GM23338 (cell line): ENCODE measurements at regions not wholly inside any gene's neighbourhood (a gene's known extent, or its start where the extent isn't known, plus 50 kb on each side); places are given as distances from the start of the nearest gene placed in this dataset.

ENCODE experiments used
- ATAC-seq: fragments of 200-7000 bp; cut with Tn5 transposase; 3 replicates; pipeline ENCODE4 v1.9.1; 2020
- DNase-seq: peaks from one replicate; pipeline ENCODE4 v3.0.0-alpha.2; 2015; ENCODE audit warnings: low spot score
- H2AFZ ChIP-seq: fragments of 200-600 bp; sonication (generic); 2 replicates; pipeline ENCODE4 v1.8.0; 2016; ENCODE audit warnings: antibody characterized with exemption, mild to moderate bottlenecking, moderate library complexity
- H3F3A ChIP-seq: fragments of 200-600 bp; sonication (generic); replicated peaks from 2 replicates; pipeline ENCODE4 v1.8.0; 2017; ENCODE audit warnings: antibody characterized with exemption, mixed run types, low read depth
- H3K27ac ChIP-seq: fragments of 200-600 bp; sonication (generic); 2 replicates; pipeline ENCODE4 v1.6.1; 2016; ENCODE audit warnings: low read depth
- H3K27me3 ChIP-seq: fragments of 200-600 bp; sonication (generic); 2 replicates; pipeline ENCODE4 v1.8.0; 2016; ENCODE audit warnings: mild to moderate bottlenecking, mixed run types, moderate library complexity; ENCODE audit not compliant: insufficient read depth
- H3K36me3 ChIP-seq: fragments of 200-600 bp; sonication (generic); 2 replicates; pipeline ENCODE4 v1.8.0; 2016; ENCODE audit warnings: mild to moderate bottlenecking; ENCODE audit not compliant: insufficient read depth
- H3K4me1 ChIP-seq: fragments of 200-600 bp; sonication (generic); 2 replicates; pipeline ENCODE4 v1.8.0; 2016; ENCODE audit warnings: mild to moderate bottlenecking, moderate library complexity; ENCODE audit not compliant: insufficient read depth
- H3K4me2 ChIP-seq: fragments of 200-600 bp; sonication (generic); 2 replicates; pipeline ENCODE4 v1.7.1; 2017; ENCODE audit warnings: mixed run types
- H3K4me3 ChIP-seq: fragments of 200-600 bp; sonication (generic); 2 replicates; pipeline ENCODE4 v1.6.1; 2016; ENCODE audit warnings: mixed run types
- H3K79me2 ChIP-seq: fragments of 200-600 bp; sonication (generic); replicated peaks from 2 replicates; pipeline ENCODE4 v1.8.0; 2017; ENCODE audit warnings: mild to moderate bottlenecking; ENCODE audit not compliant: insufficient read depth
- H3K9me2 ChIP-seq: fragments of 200-600 bp; sonication (generic); 2 replicates; pipeline ENCODE4 v1.8.0; 2017; ENCODE audit not compliant: insufficient read depth
- H4K20me1 ChIP-seq: fragments of 200-600 bp; sonication (generic); replicated peaks from 2 replicates; pipeline ENCODE4 v1.8.0; 2017; ENCODE audit warnings: mild to moderate bottlenecking; ENCODE audit not compliant: insufficient read depth
- H3K27ac Mint-ChIP-seq: 2 replicates; pipeline ENCODE4 v1.8.0; 2020; ENCODE audit warnings: inconsistent platforms, mild to moderate bottlenecking, moderate library complexity, mixed read lengths
- H3K27me3 Mint-ChIP-seq: 3 replicates; pipeline ENCODE4 v1.8.0; 2022; ENCODE audit warnings: low read depth, mild to moderate bottlenecking, moderate library complexity, mixed read lengths, inconsistent platforms; ENCODE audit not compliant: insufficient read depth, poor library complexity
- H3K36me3 Mint-ChIP-seq: 3 replicates; pipeline ENCODE4 v1.8.0; 2021; ENCODE audit warnings: low read depth, mild to moderate bottlenecking, inconsistent platforms, moderate library complexity, mixed read lengths
- H3K4me1 Mint-ChIP-seq: 3 replicates; pipeline ENCODE4 v1.8.0; 2020; ENCODE audit warnings: mild to moderate bottlenecking, inconsistent platforms, mixed read lengths
- H3K4me3 Mint-ChIP-seq: 3 replicates; pipeline ENCODE4 v1.8.0; 2021; ENCODE audit warnings: moderate library complexity, mild to moderate bottlenecking, inconsistent platforms, mixed read lengths
- H3K9me3 Mint-ChIP-seq: 3 replicates; pipeline ENCODE4 v1.8.0; 2020; ENCODE audit warnings: moderate library complexity, mild to moderate bottlenecking, inconsistent platforms, mixed read lengths
- CREB1 ChIP-seq: fragments of 250-450 bp; sonication (Bioruptor Pico); IDR thresholded peaks from 2 replicates; pipeline ENCODE4 v1.5.0; 2020; ENCODE audit warnings: low read depth, mild to moderate bottlenecking, moderate library complexity
- CTCF ChIP-seq, 2 experiments: fragments of 200-600 bp in 1 of 2; sonication (generic) in 1 of 2; conservative IDR thresholded peaks; 2 replicates each; pipeline versions ENCODE4 v1.5.1 to v1.6.1; 2016 to 2017; ENCODE audit warnings: antibody characterized with exemption in 2 of 2, low read depth in 2 of 2, mild to moderate bottlenecking in 2 of 2, moderate library complexity in 1 of 2
- ETS1 ChIP-seq: IDR thresholded peaks from 2 replicates; pipeline ENCODE4 v1.6.1; 2016; ENCODE audit warnings: antibody characterized with exemption
- JUNB ChIP-seq: IDR thresholded peaks from one replicate; pipeline ENCODE4 v1.6.1; 2016; ENCODE audit warnings: antibody characterized with exemption; ENCODE audit not compliant: unreplicated experiment
- POLR2AphosphoS5 ChIP-seq: IDR thresholded peaks from 2 replicates; pipeline ENCODE4 v1.6.1; 2016; ENCODE audit warnings: antibody characterized with exemption, low read depth
- STAT1 ChIP-seq: IDR thresholded peaks from one replicate; pipeline ENCODE4 v1.6.1; 2016; ENCODE audit warnings: antibody characterized with exemption; ENCODE audit not compliant: unreplicated experiment
- ZNF114 ChIP-seq: fragments of 250-450 bp; sonication (Bioruptor Pico); IDR thresholded peaks from 2 replicates; pipeline ENCODE4 v1.5.0; 2020; ENCODE audit warnings: mild to moderate bottlenecking, moderate library complexity
- ZNF331 ChIP-seq: fragments of 250-450 bp; sonication (Bioruptor Pico); IDR thresholded peaks from 2 replicates; pipeline ENCODE4 v1.5.0; 2020; ENCODE audit warnings: low read depth, mild to moderate bottlenecking, moderate library complexity
- ZNF462 ChIP-seq: fragments of 250-450 bp; sonication (Bioruptor Pico); IDR thresholded peaks from 2 replicates; pipeline ENCODE4 v1.5.0; 2020; ENCODE audit warnings: mild to moderate bottlenecking, moderate library complexity

GRCh38 chr10:4546931-4547330 lies 279.1 kb upstream of the AKR1E2 start:
- Mint-ChIP-seq H3K4me1 (no peaks in the 10 kb centered on the region), H3K9me3 (no peaks in the 10 kb centered on the region), H3K36me3 (no peaks in the 10 kb centered on the region), H3K4me3 (no peak overlapping the region), H3K27ac (no peak overlapping the region), H3K27me3 (no peaks in the 10 kb centered on the region)
- H3K27me3 ChIP-seq: no peaks in the 10 kb centered on the region
- DNase-seq (no peak), ATAC-seq (no peak)
- no peaks in the 10 kb centered on the region for H3K4me1 ChIP-seq
- H3F3A ChIP-seq: no peaks in the 10 kb centered on the region
- H3K4me3 ChIP-seq: no peak overlapping the region
- no peaks in the 10 kb centered on the region for H3K9me2 ChIP-seq
- no peak overlapping the region for H3K27ac ChIP-seq
- no peak overlapping the region for H3K4me2 ChIP-seq
- TF ChIP-seq CTCF (conservative IDR thresholded peaks at IDR 0.05; ENCODE audit: low read depth in 2 of 2): no peak
- TF ChIP-seq STAT1: no peak
- no peak for TF ChIP-seq JUNB
- no peaks in the 10 kb centered on the region for H3K79me2 ChIP-seq
- H2AFZ ChIP-seq: no peak overlapping the region
- no peaks in the 10 kb centered on the region for H3K36me3 ChIP-seq
- no peaks in the 10 kb centered on the region for H4K20me1 ChIP-seq

- Histone ChIP-seq H3K4me1 (no peaks in the 10 kb centered on the region), H3K79me2 (no peaks in the 10 kb centered on the region), H3K27ac (no peak overlapping the region), H3K27me3 (no peaks in the 10 kb centered on the region), H3F3A (no peaks in the 10 kb centered on the region), H3K4me3 (no peak overlapping the region), H3K9me2 (no peaks in the 10 kb centered on the region), H3K36me3 (no peaks in the 10 kb centered on the region), H2AFZ (no peak overlapping the region), H4K20me1 (no peaks in the 10 kb centered on the region), H3K4me2 (no peak overlapping the region)
- Mint-ChIP-seq H3K27ac (no peak overlapping the region), H3K4me1 (no peaks in the 10 kb centered on the region), H3K4me3 (no peak overlapping the region), H3K27me3 (no peaks in the 10 kb centered on the region), H3K36me3 (no peaks in the 10 kb centered on the region), H3K9me3 (no peaks in the 10 kb centered on the region; the same call in 2 of the 3 replicates)
- DNase-seq (no peak), ATAC-seq (no peak)
- TF ChIP-seq CTCF (conservative IDR thresholded peaks at IDR 0.05; ENCODE audit: low read depth in 2 of 2): no peak
- no peak for TF ChIP-seq JUNB
- no peak for TF ChIP-seq ZNF462 (CRISPR knock-in tag)
- no peak for TF ChIP-seq CREB1 (CRISPR knock-in tag)
- TF ChIP-seq ZNF114: no peak
- no peak for TF ChIP-seq ETS1
- no peak for TF ChIP-seq POLR2AphosphoS5
- no peak for TF ChIP-seq ZNF331 (CRISPR knock-in tag)
These were observed 279.5 kb upstream of the AKR1E2 start for GRCh38 chr10:4546500-4546899.
